Neural progenitor cell (in vitro differentiated cells): ENCODE measurements at regions not wholly inside any gene's neighbourhood (a gene's known extent, or its start where the extent isn't known, plus 50 kb on each side); places are given as distances from the start of the nearest gene placed in this dataset.

Experiments
- DNase-seq: peaks from one replicate; pipeline ENCODE4 v3.0.0-alpha.2; 2016; ENCODE audit warnings: low spot score
- H2AFZ ChIP-seq: fragments of 200-600 bp; sonication (generic); replicated peaks from 2 replicates; pipeline ENCODE4 v1.6.1; 2016; ENCODE audit warnings: antibody characterized with exemption
- H3F3A ChIP-seq: fragments of 200-600 bp; sonication (generic); 2 replicates; pipeline ENCODE4 v1.6.1; 2016; ENCODE audit warnings: antibody characterized with exemption, low read depth
- H3K27ac ChIP-seq: fragments of 200-600 bp; sonication (generic); 2 replicates; pipeline ENCODE4 v1.5.1; 2016; ENCODE audit warnings: mild to moderate bottlenecking
- H3K27me3 ChIP-seq: fragments of 200-600 bp; sonication (generic); 2 replicates; pipeline ENCODE4 v1.6.1; 2016; ENCODE audit warnings: mild to moderate bottlenecking, moderate library complexity
- H3K36me3 ChIP-seq: fragments of 200-600 bp; sonication (generic); 2 replicates; pipeline ENCODE4 v1.5.1; 2016
- H3K4me1 ChIP-seq: fragments of 200-600 bp; sonication (generic); 2 replicates; pipeline ENCODE4 v1.6.1; 2016; ENCODE audit warnings: mixed run types
- H3K4me2 ChIP-seq: fragments of 200-600 bp; sonication (generic); 2 replicates; pipeline ENCODE4 v1.6.1; 2016
- H3K4me3 ChIP-seq: fragments of 200-600 bp; sonication (generic); 2 replicates; pipeline ENCODE4 v1.5.1; 2016
- H3K79me2 ChIP-seq: fragments of 200-600 bp; sonication (generic); 2 replicates; pipeline ENCODE4 v1.6.1; 2016; ENCODE audit warnings: low read depth
- H3K9ac ChIP-seq: fragments of 200-600 bp; sonication (generic); 2 replicates; pipeline ENCODE4 v1.6.1; 2016
- H3K9me3 ChIP-seq: fragments of 200-600 bp; sonication (generic); 2 replicates; pipeline ENCODE4 v1.5.1; 2016; ENCODE audit warnings: low read depth
- H4K20me1 ChIP-seq: fragments of 200-600 bp; sonication (generic); 2 replicates; pipeline ENCODE4 v1.6.1; 2016; ENCODE audit warnings: low read depth
- H3K27ac Mint-ChIP-seq: 3 replicates; pipeline ENCODE4 v1.8.0; 2021; ENCODE audit warnings: mixed read lengths
- H3K27me3 Mint-ChIP-seq: 2 replicates; pipeline ENCODE4 v1.8.0; 2022; ENCODE audit warnings: low read depth, mild to moderate bottlenecking, inconsistent platforms, moderate library complexity, mixed read lengths; ENCODE audit not compliant: insufficient read depth
- H3K36me3 Mint-ChIP-seq: 3 replicates; pipeline ENCODE4 v1.8.0; 2021; ENCODE audit warnings: mixed read lengths
- H3K4me1 Mint-ChIP-seq: 3 replicates; pipeline ENCODE4 v1.8.0; 2021; ENCODE audit warnings: mixed read lengths
- H3K4me3 Mint-ChIP-seq: 3 replicates; pipeline ENCODE4 v1.8.0; 2021; ENCODE audit warnings: mild to moderate bottlenecking, moderate library complexity, mixed read lengths
- H3K9me3 Mint-ChIP-seq: 3 replicates; pipeline ENCODE4 v1.8.0; 2020; ENCODE audit warnings: mixed read lengths
- CTCF ChIP-seq: fragments of 200-600 bp; sonication (generic); IDR thresholded peaks from 2 replicates; pipeline ENCODE4 v1.5.1; 2017; ENCODE audit warnings: antibody characterized with exemption, mild to moderate bottlenecking
- EZH2 ChIP-seq: fragments of 200-600 bp; sonication (generic); IDR thresholded peaks from 2 replicates; pipeline ENCODE4 v1.6.1; 2017; ENCODE audit warnings: antibody characterized with exemption, mild to moderate bottlenecking, moderate library complexity
- EZH2phosphoT487 ChIP-seq: fragments of 200-600 bp; sonication (generic); IDR thresholded peaks from 2 replicates; pipeline ENCODE4 v1.6.1; 2017; ENCODE audit warnings: antibody characterized with exemption

- no peaks in the 10 kb centered on the region for H3K79me2 ChIP-seq
- peaks cover 10% of the 10 kb centered on the region for H3K9me3 Mint-ChIP-seq
- no peaks in the 10 kb centered on the region for H3K4me1 ChIP-seq
- H2AFZ ChIP-seq, result no peak overlapping the region
- no peak overlapping the region for H3K4me3 ChIP-seq
- DNase-seq, result no peak
- no peak overlapping the region for H3K4me2 ChIP-seq
- no peaks in the 10 kb centered on the region for H3K36me3 ChIP-seq
- no peaks in the 10 kb centered on the region for H3K36me3 Mint-ChIP-seq
- no peaks in the 10 kb centered on the region for H3K9me3 ChIP-seq
- no peak for TF ChIP-seq CTCF
- no peak for TF ChIP-seq EZH2phosphoT487
- no peak for TF ChIP-seq EZH2
- H3K27ac Mint-ChIP-seq, result no peak overlapping the region
- no peaks in the 10 kb centered on the region for H3K27me3 ChIP-seq
- no peaks in the 10 kb centered on the region for H3K4me1 Mint-ChIP-seq
- no peaks in the 10 kb centered on the region for H3K27me3 Mint-ChIP-seq
- no peak overlapping the region for H3K9ac ChIP-seq
- no peak overlapping the region for H3K4me3 Mint-ChIP-seq
- H3K27ac ChIP-seq, result no peak overlapping the region
- no peaks in the 10 kb centered on the region for H3F3A ChIP-seq
- H4K20me1 ChIP-seq, result no peaks in the 10 kb centered on the region
These were observed 132.9 kb upstream of the MCHR2 start for GRCh38 chr6:100126790-100127484.

- Mint-ChIP-seq H3K4me1 (no peaks in the 10 kb centered on the region), H3K9me3 (no peaks in the 10 kb centered on the region), H3K27ac (no peak overlapping the region), H3K27me3 (peaks cover 2% of the 10 kb centered on the region), H3K36me3 (no peaks in the 10 kb centered on the region), H3K4me3 (no peak overlapping the region)
- Histone ChIP-seq H3K79me2 (no peaks in the 10 kb centered on the region), H3K4me3 (no peak overlapping the region), H3K4me1 (no peaks in the 10 kb centered on the region), H3K36me3 (no peaks in the 10 kb centered on the region), H3K4me2 (no peak overlapping the region), H3K9ac (no peak overlapping the region), H2AFZ (no peak overlapping the region), H4K20me1 (no peaks in the 10 kb centered on the region), H3K27me3 (no peaks in the 10 kb centered on the region), H3F3A (no peaks in the 10 kb centered on the region), H3K27ac (no peak overlapping the region), H3K9me3 (no peaks in the 10 kb centered on the region)
- DNase-seq, result no peak
- no peak for TF ChIP-seq CTCF
- no peak for TF ChIP-seq EZH2phosphoT487
- no peak for TF ChIP-seq EZH2
These were observed 128.0 kb upstream of the MCHR2 start for GRCh38 chr6:100121854-100122609.

- Histone ChIP-seq H3K27me3 (no peaks in the 10 kb centered on the region), H3K9ac (no peak overlapping the region), H3K27ac (no peak overlapping the region), H3K36me3 (no peaks in the 10 kb centered on the region), H4K20me1 (no peaks in the 10 kb centered on the region), H3K4me2 (no peak overlapping the region), H2AFZ (no peak overlapping the region), H3K9me3 (no peaks in the 10 kb centered on the region), H3K4me3 (no peak overlapping the region), H3K4me1 (no peaks in the 10 kb centered on the region), H3K79me2 (no peaks in the 10 kb centered on the region), H3F3A (no peaks in the 10 kb centered on the region)
- H3K27me3 Mint-ChIP-seq, result peaks cover 2% of the 10 kb centered on the region
- no peaks in the 10 kb centered on the region for H3K9me3 Mint-ChIP-seq
- no peak overlapping the region for H3K4me3 Mint-ChIP-seq
- no peak for TF ChIP-seq EZH2phosphoT487
- no peak for TF ChIP-seq EZH2
- no peak for TF ChIP-seq CTCF
- no peak for DNase-seq
- H3K27ac Mint-ChIP-seq, result no peak overlapping the region
- H3K36me3 Mint-ChIP-seq, result no peaks in the 10 kb centered on the region
- H3K4me1 Mint-ChIP-seq, result no peaks in the 10 kb centered on the region
These were observed 125.2 kb upstream of the MCHR2 start for GRCh38 chr6:100119261-100119660.
